GM23248 (cell line): ENCODE measurements at regions not wholly inside any gene's neighbourhood (a gene's known extent, or its start where the extent isn't known, plus 50 kb on each side); places are given as distances from the start of the nearest gene placed in this dataset.
A peak's percentile ranks its signal among the peaks of the same experiment; 100 is the strongest.
"Not testable (repeated sequence)": the region's sequence is repeated elsewhere in the genome, so short reads cannot be mapped to it uniquely, and the experiment has no call there.

Source experiments
- DNase-seq: peaks from one replicate; pipeline ENCODE4 v3.0.0-alpha.2; 2015
- H2AFZ ChIP-seq: fragments of 200-600 bp; sonication (generic); 2 replicates; pipeline ENCODE4 v1.6.1; 2016; ENCODE audit warnings: antibody characterized with exemption
- H3F3A ChIP-seq: fragments of 200-600 bp; sonication (generic); 2 replicates; pipeline ENCODE4 v1.6.1; 2016; ENCODE audit warnings: mild to moderate bottlenecking, antibody characterized with exemption, mixed run types; ENCODE audit not compliant: insufficient read depth
- H3K27ac ChIP-seq: fragments of 200-600 bp; sonication (generic); 2 replicates; pipeline ENCODE4 v1.5.1; 2016; ENCODE audit warnings: mild to moderate bottlenecking
- H3K27me3 ChIP-seq: fragments of 200-600 bp; sonication (generic); replicated peaks from 2 replicates; pipeline ENCODE4 v1.6.1; 2016; ENCODE audit warnings: mild to moderate bottlenecking; ENCODE audit not compliant: insufficient read depth
- H3K36me3 ChIP-seq: fragments of 200-600 bp; sonication (generic); 2 replicates; pipeline ENCODE4 v1.6.1; 2016; ENCODE audit warnings: low read depth, mild to moderate bottlenecking
- H3K4me1 ChIP-seq: fragments of 200-600 bp; sonication (generic); 2 replicates; pipeline ENCODE4 v1.6.1; 2016; ENCODE audit warnings: mild to moderate bottlenecking; ENCODE audit not compliant: insufficient read depth
- H3K4me2 ChIP-seq: fragments of 200-600 bp; sonication (generic); one replicate; pipeline ENCODE4 v1.6.1; 2016; ENCODE audit warnings: mild to moderate bottlenecking; ENCODE audit not compliant: unreplicated experiment
- H3K4me3 ChIP-seq: fragments of 200-600 bp; sonication (generic); 2 replicates; pipeline ENCODE4 v1.5.1; 2016; ENCODE audit warnings: mild to moderate bottlenecking
- H3K79me2 ChIP-seq: fragments of 200-600 bp; sonication (generic); 2 replicates; pipeline ENCODE4 v1.6.1; 2016; ENCODE audit warnings: mild to moderate bottlenecking; ENCODE audit not compliant: insufficient read depth
- H3K9ac ChIP-seq: fragments of 200-600 bp; sonication (generic); 2 replicates; pipeline ENCODE4 v1.6.1; 2016; ENCODE audit warnings: mild to moderate bottlenecking
- H3K9me2 ChIP-seq: fragments of 200-600 bp; sonication (generic); 2 replicates; pipeline ENCODE4 v1.6.1; 2016; ENCODE audit warnings: mixed run types, mild to moderate bottlenecking, moderate library complexity; ENCODE audit not compliant: insufficient read depth
- H3K9me3 ChIP-seq: fragments of 200-600 bp; sonication (generic); one replicate; pipeline ENCODE4 v1.6.1; 2017; ENCODE audit warnings: low read depth
- H4K20me1 ChIP-seq: fragments of 200-600 bp; sonication (generic); 2 replicates; pipeline ENCODE4 v1.6.0; 2016; ENCODE audit not compliant: insufficient read depth
- EZH2 ChIP-seq: fragments of 200-600 bp; sonication (generic); IDR thresholded peaks from 2 replicates; pipeline ENCODE4 v1.6.1; 2018; ENCODE audit warnings: antibody characterized with exemption, mild to moderate bottlenecking; ENCODE audit not compliant: insufficient read depth, poor library complexity, severe bottlenecking
- EZH2phosphoT487 ChIP-seq: fragments of 200-600 bp; sonication (generic); IDR thresholded peaks from 2 replicates; pipeline ENCODE4 v1.6.1; 2018; ENCODE audit warnings: antibody characterized with exemption, moderate library complexity, mild to moderate bottlenecking, low read depth; ENCODE audit not compliant: insufficient read depth
- WGBS, 2 experiments: methylation state at CpG; one replicate each; pipeline ENCODE4 v1.1.6; 2015 to 2017; ENCODE audit warnings: low lambda C conversion rate in 2 of 2, low coverage in 1 of 2; ENCODE audit errors: missing lambda C conversion rate in 2 of 2; 5-methylcytosine and 5-hydroxymethylcytosine counted together
- in situ Hi-C: fragments of 300-500 bp; cut with MboI; formaldehyde crosslinking; loops from 2 replicates; pipeline ENCODE4 v1.15.0; 2020

DNA sequence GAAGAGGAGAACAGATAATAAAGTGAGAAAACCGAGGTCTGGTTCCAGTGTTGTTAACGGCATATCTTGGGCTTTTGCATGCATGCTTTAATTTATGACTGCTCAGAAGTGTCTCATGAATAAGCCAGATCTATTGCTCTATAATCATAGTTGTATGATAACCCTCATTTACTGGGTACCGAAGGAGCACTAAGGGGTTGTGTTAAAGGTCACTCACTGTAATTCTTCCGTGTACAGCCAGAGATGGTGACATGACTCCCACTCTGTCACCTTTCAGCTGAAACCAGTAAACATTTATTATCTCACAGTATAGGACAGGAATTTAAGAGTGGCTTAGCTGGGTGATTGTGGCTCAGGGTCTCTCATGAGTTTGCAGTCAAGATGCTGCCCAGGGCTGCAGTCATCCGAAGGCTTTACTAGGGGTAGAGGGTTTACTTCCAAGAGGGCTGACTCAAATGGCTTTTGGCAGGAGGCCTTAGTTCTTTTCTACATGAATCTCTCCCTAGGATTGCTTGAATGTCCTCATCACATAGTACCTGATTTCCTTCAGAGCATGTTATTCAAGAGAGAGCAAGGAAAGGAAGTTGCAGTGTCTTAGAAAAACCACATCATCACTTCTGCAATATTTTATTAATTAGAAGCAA is 107.0 kb downstream of the NAB1 start:
- Histone ChIP-seq H3K4me2 (no peak overlapping the region), H3K4me3 (no peak overlapping the region), H3K27me3 (no peaks in the 10 kb centered on the region), H3F3A (peaks cover 9% of the 10 kb centered on the region; the same call in 1 of the 2 replicates), H3K27ac (no peak overlapping the region), H3K79me2 (no peaks in the 10 kb centered on the region), H3K36me3 (no peaks in the 10 kb centered on the region), H3K9me3 (no peaks in the 10 kb centered on the region), H4K20me1 (no peaks in the 10 kb centered on the region), H3K4me1 (peaks cover 13% of the 10 kb centered on the region; the same call in 1 of the 2 replicates), H3K9ac (no peak overlapping the region), H2AFZ (no peak overlapping the region), H3K9me2 (no peaks in the 10 kb centered on the region)
- in situ Hi-C loops = no loop called here
- TF ChIP-seq EZH2 (no peak), EZH2phosphoT487 (no peak)
- DNase-seq = peak; percentile 56
- 56 to 64% methylated on average over 5 of the region's 5 CpGs for WGBS, 2 experiments

DNA sequence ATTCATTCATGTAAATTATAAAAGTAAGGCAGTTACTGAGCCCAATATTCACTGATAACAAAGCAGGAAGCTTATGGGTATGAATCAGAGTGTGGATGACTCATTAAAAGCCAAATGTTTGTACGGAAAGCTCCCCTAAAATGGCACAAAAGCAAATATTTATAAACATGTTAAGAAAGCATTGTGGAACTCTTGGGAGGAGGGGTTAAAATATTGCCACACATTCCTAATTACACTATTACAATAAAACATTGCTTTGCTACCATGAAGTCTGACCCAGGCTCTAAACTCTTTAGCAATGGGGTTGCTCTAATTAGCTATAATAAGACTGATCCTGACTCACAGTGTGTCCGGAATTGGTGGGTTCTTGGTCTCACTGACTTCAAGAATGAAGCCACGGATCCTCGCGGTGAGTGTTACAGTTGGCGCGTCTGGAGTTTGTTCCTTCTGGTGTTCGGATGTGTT is 110.9 kb downstream of the NAB1 start:
- TF ChIP-seq EZH2 (no peak), EZH2phosphoT487 (no peak)
- no peak overlapping the region for H3K9ac ChIP-seq
- no peak overlapping the region for H3K4me3 ChIP-seq
- no peaks in the 10 kb centered on the region for H3K27me3 ChIP-seq
- peak; percentile 84 for DNase-seq
- H4K20me1 ChIP-seq = no peaks in the 10 kb centered on the region
- peaks cover 7% of the 10 kb centered on the region; the same call in 1 of the 2 replicates for H3F3A ChIP-seq
- no peaks in the 10 kb centered on the region for H3K79me2 ChIP-seq
- H3K9me2 ChIP-seq = no peaks in the 10 kb centered on the region
- in situ Hi-C loops = no loop called here
- no peaks in the 10 kb centered on the region for H3K9me3 ChIP-seq
- H3K27ac ChIP-seq = no peak overlapping the region
- no peak overlapping the region for H2AFZ ChIP-seq
- peak overlapping the region; percentile 73 for H3K4me2 ChIP-seq
- 68 to 71% methylated on average over 8 of the region's 8 CpGs for WGBS, 2 experiments
- H3K36me3 ChIP-seq = no peaks in the 10 kb centered on the region
- peaks cover 13% of the 10 kb centered on the region; the same call in 1 of the 2 replicates for H3K4me1 ChIP-seq

DNA sequence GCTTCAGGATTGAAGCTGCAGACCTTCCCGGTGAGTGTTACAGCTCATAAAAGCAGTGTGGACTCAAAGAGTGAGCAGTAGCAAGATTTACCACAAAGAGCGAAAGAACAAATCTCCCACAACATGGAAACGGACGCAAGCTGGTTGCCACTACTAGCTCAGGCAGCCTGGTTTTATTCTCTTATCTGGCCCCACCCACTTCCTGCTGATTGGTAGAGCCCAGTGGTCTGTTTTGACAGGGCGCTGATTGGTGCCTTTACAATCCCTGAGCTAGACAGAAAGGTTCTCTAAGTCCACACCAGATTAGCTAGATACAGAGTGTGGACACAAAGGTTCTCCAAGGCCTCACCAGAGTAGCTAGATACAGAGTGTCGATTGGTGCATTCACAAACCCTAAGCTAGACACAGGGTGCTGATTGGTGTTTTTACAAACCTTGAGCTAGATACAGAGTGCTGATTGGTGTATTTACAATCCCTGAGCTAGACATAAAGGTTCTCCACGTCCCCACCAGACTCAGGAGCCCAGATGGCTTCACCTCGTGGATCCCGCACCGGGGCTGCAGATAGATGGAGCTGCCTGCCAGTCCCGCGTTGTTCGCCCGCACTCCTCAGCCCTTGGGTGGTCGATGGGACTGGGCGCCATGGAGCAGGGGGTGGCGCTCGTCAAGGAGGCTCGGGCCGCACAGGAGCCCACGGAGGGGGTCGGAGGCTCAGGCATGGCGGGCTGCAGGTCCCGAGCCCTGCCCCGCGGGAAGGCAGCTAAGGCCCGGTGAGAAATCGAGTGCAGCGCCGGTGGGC is 111.7 kb downstream of the NAB1 start:
- H3K4me2 ChIP-seq, H3K27me3 ChIP-seq, H3K27ac ChIP-seq: not testable (repeated sequence)

DNA sequence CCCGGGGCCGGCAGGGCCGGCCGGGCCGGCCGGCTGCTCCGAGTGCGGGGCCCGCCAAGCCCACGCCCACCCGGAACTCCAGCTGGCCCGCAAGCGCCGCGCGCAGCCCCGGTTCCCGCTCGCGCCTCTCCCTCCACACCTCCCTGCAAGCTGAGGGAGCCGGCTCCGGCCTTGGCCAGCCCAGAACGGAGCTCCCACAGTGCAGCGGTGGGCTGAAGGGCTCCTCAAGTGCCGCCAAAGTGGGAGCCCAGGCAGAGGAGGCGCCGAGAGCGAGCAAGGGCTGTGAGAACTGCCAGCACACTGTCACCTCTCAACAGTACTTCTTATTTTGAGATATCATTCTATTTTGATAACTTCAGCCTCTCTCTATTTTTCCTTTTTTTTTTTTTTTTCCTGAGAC is 112.3 kb downstream of the NAB1 start:
- H3K4me3 ChIP-seq, H4K20me1 ChIP-seq, H3K27me3 ChIP-seq, H3K36me3 ChIP-seq, H3K4me2 ChIP-seq, H3K9me2 ChIP-seq, in situ Hi-C loops, DNase-seq, H3K79me2 ChIP-seq, H3K9me3 ChIP-seq, H3K9ac ChIP-seq, H3K27ac ChIP-seq: not testable (repeated sequence)
- Histone ChIP-seq H3K4me1 (peaks cover 23% of the 10 kb centered on the region), H3F3A (peaks cover 20% of the 10 kb centered on the region), H2AFZ (peak overlapping the region; percentile 45; the same call in 1 of the 2 replicates)
- 21 to 23% methylated on average over 7 to 10 of the region's 28 CpGs for WGBS, 2 experiments

More for the DNA sequence above, 111.7 kb downstream of the NAB1 start:
- peaks cover 15% of the 10 kb centered on the region for H3F3A ChIP-seq
- H3K79me2 ChIP-seq, H4K20me1 ChIP-seq, in situ Hi-C loops, H3K4me3 ChIP-seq, H3K36me3 ChIP-seq, H3K9me3 ChIP-seq, DNase-seq, H2AFZ ChIP-seq, H3K9me2 ChIP-seq, H3K9ac ChIP-seq: not testable (repeated sequence)
- H3K4me1 ChIP-seq = peaks cover 17% of the 10 kb centered on the region; the same call in 1 of the 2 replicates
- WGBS, 2 experiments = 54 to 74% methylated on average over 18 to 28 of the region's 30 CpGs
